Glomerular visceral epithelial cell (primary cell): ENCODE measurements at regions not wholly inside any gene's neighbourhood (a gene's known extent, or its start where the extent isn't known, plus 50 kb on each side); places are given as distances from the start of the nearest gene placed in this dataset.

Experiments used
- DNase-seq: peaks from one replicate; pipeline ENCODE4 v3.0.0-alpha.2; 2016; ENCODE audit errors: extremely low spot score

- DNase-seq, result no peak
Measured at GRCh38 chr3:40642812-40643211, 118.1 kb downstream of the ZNF621 start.

- DNase-seq, result peak; percentile 69
Measured at GRCh38 chr3:40645883-40646282, 121.1 kb downstream of the ZNF621 start.

GRCh38 chr3:40649346-40649745, 124.6 kb downstream of the ZNF621 start:
- DNase-seq, result no peak

GRCh38 chr3:40652072-40652471, 127.3 kb downstream of the ZNF621 start:
- DNase-seq, result no peak

- DNase-seq, result no peak
Measured at GRCh38 chr3:40653001-40653400, 128.2 kb downstream of the ZNF621 start.

- DNase-seq, result no peak
Measured at GRCh38 chr3:40653878-40654277, 129.1 kb downstream of the ZNF621 start.

GRCh38 chr3:40655551-40655950, 130.8 kb downstream of the ZNF621 start:
- no peak for DNase-seq

- DNase-seq, result no peak
Measured at GRCh38 chr3:40657623-40658022, 132.9 kb downstream of the ZNF621 start.

GRCh38 chr3:40658305-40658704, 133.5 kb downstream of the ZNF621 start:
- DNase-seq, result no peak

GRCh38 chr3:40660554-40660953, 135.8 kb downstream of the ZNF621 start:
- no peak for DNase-seq

- DNase-seq, result peak; percentile 3
Measured at GRCh38 chr3:40661284-40661683, 136.5 kb downstream of the ZNF621 start.

GRCh38 chr3:40663280-40663679, 138.5 kb downstream of the ZNF621 start:
- no peak for DNase-seq

- no peak for DNase-seq
Measured at GRCh38 chr3:40669176-40669575, 144.4 kb downstream of the ZNF621 start.

- no peak for DNase-seq
Measured at GRCh38 chr3:40672861-40673260, 148.1 kb downstream of the ZNF621 start.

- DNase-seq, result no peak
Measured at GRCh38 chr3:40677321-40677720, 152.6 kb downstream of the ZNF621 start.

GRCh38 chr3:40677749-40678148, 153.0 kb downstream of the ZNF621 start:
- no peak for DNase-seq

- DNase-seq, result no peak
Measured at GRCh38 chr3:40679290-40679689, 154.5 kb downstream of the ZNF621 start.

GRCh38 chr3:40680685-40681657, 156.2 kb downstream of the ZNF621 start:
- no peak for DNase-seq

GRCh38 chr3:40681658-40682055, 156.9 kb downstream of the ZNF621 start:
- DNase-seq, result no peak

GRCh38 chr3:40689837-40690236, 165.1 kb downstream of the ZNF621 start:
- DNase-seq, result no peak

- DNase-seq, result no peak
Measured at GRCh38 chr3:40690749-40691451, 166.1 kb downstream of the ZNF621 start.

- DNase-seq, result no peak
Measured at GRCh38 chr3:40691452-40691861, 166.7 kb downstream of the ZNF621 start.

- DNase-seq, result no peak
Measured at GRCh38 chr3:40695848-40696247, 171.1 kb downstream of the ZNF621 start.
